Endothelial cell of umbilical vein (primary cell): ENCODE measurements at regions not wholly inside any gene's neighbourhood (a gene's known extent, or its start where the extent isn't known, plus 50 kb on each side); places are given as distances from the start of the nearest gene placed in this dataset.

Experiments
- CTCF ChIP-seq, 2 donors: IDR thresholded peaks; 1 replicate in 1 of 2; 2 replicates in 1 of 2; pipeline ENCODE4 v1.5.1; 2011; ENCODE audit warnings: low read length in 2 of 2, mild to moderate bottlenecking in 2 of 2, moderate library complexity in 2 of 2, control low read depth in 1 of 2, inconsistent platforms in 1 of 2, low read depth in 1 of 2; ENCODE audit not compliant: insufficient read depth in 1 of 2; ENCODE audit errors: extremely low read depth in 1 of 2
- MYC ChIP-seq: IDR thresholded peaks from one replicate; pipeline ENCODE4 v1.6.1; 2011; ENCODE audit warnings: mild to moderate bottlenecking, low read depth, low read length
- POLR2A ChIP-seq: IDR thresholded peaks from 2 replicates; pipeline ENCODE4 v1.6.1; 2012; ENCODE audit warnings: low read depth, mild to moderate bottlenecking, control low read depth, low read length

- TF ChIP-seq POLR2A (no peak), CTCF (IDR thresholded peaks at IDR 0.05; ENCODE audit: extremely low read depth in 1 of 2, insufficient read depth in 1 of 2, low read depth in 1 of 2, low read length in 2 of 2) (no peak), MYC (no peak)
These were observed 460.7 kb upstream of the RGS18 start for GRCh38 chr1:191697556-191697955.
